ENCODE measurements at regions not wholly inside any gene's neighbourhood (a gene's known extent, or its start where the extent isn't known, plus 50 kb on each side); places are given as distances from the start of the nearest gene placed in this dataset.
"Not testable (repeated sequence)": the region's sequence is repeated elsewhere in the genome, so short reads cannot be mapped to it uniquely, and the experiment has no call there.

GRCh38 chr3:56928379-56929068, 126.8 kb upstream of the ARHGEF3 start:
- no peaks in the 10 kb centered on the region for H3K9me3 ChIP-seq (ENCODE audit: low read length)
- H3K4me1 Mint-ChIP-seq: peaks cover 52 to 68% (median 63%) of the 10 kb centered on the region in 3 donors
- no peaks in the 10 kb centered on the region for H3K36me3 ChIP-seq (ENCODE audit: insufficient read depth, low read length)
- H3K4me3 ChIP-seq (ENCODE audit: low read length): peak overlapping the region; percentile 10
- H3K9me3 Mint-ChIP-seq: peaks cover 0 to 4% (median 0%) of the 10 kb centered on the region in 5 donors
- H3K27ac Mint-ChIP-seq: peak overlapping the region; percentile 79 to 96 (median 92)
- DNase-seq: peak in 3 of 5 donors; percentile 39 to 59 (median 50)
- CTCF ChIA-PET: interaction anchor here (0.7 to 1.7 kb wide), 5 partner anchors 8 to 129 kb away, joined by 3 to 6 read pairs (median 3); no protein-coding TSS in a partner anchor
- H3K27ac ChIP-seq (ENCODE audit: low read depth, low read length): no peak overlapping the region
- H3K27me3 Mint-ChIP-seq: no peaks in the 10 kb centered on the region
- no peaks in the 10 kb centered on the region for H3K27me3 ChIP-seq (ENCODE audit: insufficient read depth, low read length, poor library complexity, severe bottlenecking)
- POLR2A ChIA-PET: no interaction called here
- H3K4me1 ChIP-seq (ENCODE audit: insufficient read depth, low read length): peaks cover 60% of the 10 kb centered on the region
- peaks cover 0 to 5% (median 1%) of the 10 kb centered on the region in 3 donors for H3K36me3 Mint-ChIP-seq
- peak overlapping the region in 5 of 7 donors; percentile 27 to 62 (median 57) for H3K4me3 Mint-ChIP-seq

DNA sequence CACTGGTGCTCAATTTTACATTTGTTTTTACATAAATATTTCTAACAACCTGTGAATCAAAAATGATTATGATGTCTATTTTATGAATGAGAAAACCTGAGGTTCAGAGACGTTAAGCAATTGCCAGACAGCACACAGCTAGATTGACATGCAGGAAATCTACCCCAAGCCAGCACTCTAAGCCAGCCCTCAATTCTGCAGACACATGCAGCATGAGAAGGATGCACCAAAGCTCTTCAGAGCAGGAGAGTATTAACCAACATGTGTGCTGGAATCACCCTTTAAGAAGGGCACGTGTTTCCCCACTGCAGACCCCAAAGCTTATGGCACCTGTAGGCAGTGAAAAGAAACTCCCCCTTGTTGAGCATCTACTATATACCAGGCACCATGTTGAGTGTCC, 126.1 kb upstream of the ARHGEF3 start:
- Mint-ChIP-seq H3K27me3 (no peaks in the 10 kb centered on the region), H3K4me1 (peaks cover 56 to 72% (median 68%) of the 10 kb centered on the region in 3 donors), H3K36me3 (peaks cover 0 to 2% (median 1%) of the 10 kb centered on the region in 3 donors), H3K4me3 (peak overlapping the region in 3 of 7 donors; percentile 4 to 62 (median 44)), H3K27ac (peak overlapping the region; percentile 79 to 96 (median 92)), H3K9me3 (peaks cover 0 to 2% (median 0%) of the 10 kb centered on the region in 5 donors)
- POLR2A ChIA-PET: no interaction called here
- no peaks in the 10 kb centered on the region for H3K27me3 ChIP-seq (ENCODE audit: insufficient read depth, low read length, poor library complexity, severe bottlenecking)
- H3K36me3 ChIP-seq (ENCODE audit: insufficient read depth, low read length): no peaks in the 10 kb centered on the region
- no peak for DNase-seq
- CTCF ChIA-PET: interaction anchor here (0.7 to 1.7 kb wide), 5 partner anchors 9 to 128 kb away, joined by 3 to 6 read pairs (median 3); no protein-coding TSS in a partner anchor
- no peak overlapping the region for H3K27ac ChIP-seq (ENCODE audit: low read depth, low read length)
- peak overlapping the region; percentile 3 for H3K4me3 ChIP-seq (ENCODE audit: low read length)
- H3K9me3 ChIP-seq (ENCODE audit: low read length): no peaks in the 10 kb centered on the region
- peaks cover 64% of the 10 kb centered on the region for H3K4me1 ChIP-seq (ENCODE audit: insufficient read depth, low read length)

DNA sequence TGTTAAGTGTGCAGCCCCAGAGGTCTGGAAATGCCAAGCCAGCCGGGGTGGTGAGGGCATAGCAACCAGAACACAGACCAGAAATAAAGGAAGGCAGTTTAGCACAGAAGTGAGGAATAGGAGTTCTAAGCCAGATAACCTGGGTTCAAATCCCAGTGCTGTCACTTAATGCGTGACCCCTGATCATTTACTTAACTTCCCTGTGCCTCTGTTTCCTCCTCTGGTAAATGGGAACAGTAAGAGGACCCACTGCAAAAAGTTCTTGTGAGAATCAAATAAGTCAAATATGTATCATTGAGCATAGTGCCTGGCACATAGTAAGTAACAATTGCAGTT, 125.2 kb upstream of the ARHGEF3 start:
- no peaks in the 10 kb centered on the region for H3K9me3 ChIP-seq (ENCODE audit: low read length)
- Mint-ChIP-seq H3K27me3 (no peaks in the 10 kb centered on the region), H3K27ac (peak overlapping the region; percentile 45 to 99 (median 88))

DNA sequence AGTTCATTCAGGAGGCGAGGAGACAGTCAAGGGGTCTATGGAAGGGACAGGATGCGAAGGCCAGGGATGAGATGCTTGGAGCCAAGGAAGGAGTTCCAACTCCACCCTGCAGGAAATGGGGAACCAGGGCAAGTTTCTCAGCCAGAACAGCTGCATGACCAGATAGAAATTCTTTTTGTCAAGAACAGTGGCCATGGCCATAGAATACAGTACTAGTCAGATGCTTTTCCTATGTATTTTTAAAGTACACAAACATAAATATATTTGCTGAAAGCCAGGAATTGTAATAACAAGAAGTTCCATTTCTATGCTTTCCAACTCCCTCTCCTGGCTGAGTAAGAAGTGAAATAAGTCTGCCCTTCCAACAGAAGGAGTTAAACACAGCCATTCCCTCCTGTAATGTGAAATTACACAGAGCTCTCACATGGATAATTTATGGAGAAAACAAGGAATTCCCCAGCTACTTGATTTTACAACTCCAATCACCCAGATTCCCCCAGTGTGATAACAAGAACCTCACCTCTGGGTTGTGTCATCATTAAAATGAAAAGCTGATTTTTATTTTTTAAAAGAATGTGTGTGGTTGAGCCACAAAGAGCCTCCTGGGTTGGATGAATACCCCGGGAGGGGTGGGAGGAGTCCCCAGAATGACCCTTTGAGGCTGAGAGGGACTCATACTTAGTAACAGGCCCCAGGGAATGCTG, 124.6 kb upstream of the ARHGEF3 start:
- H3K27ac Mint-ChIP-seq: peak overlapping the region; percentile 52 to 99 (median 90)
- H3K36me3 ChIP-seq (ENCODE audit: insufficient read depth, low read length): no peaks in the 10 kb centered on the region
- no peaks in the 10 kb centered on the region for H3K9me3 ChIP-seq (ENCODE audit: low read length)
- ChIA-PET CTCF (interaction anchor here (0.8 to 1.7 kb wide), 6 partner anchors 9 to 127 kb away, joined by 3 to 6 read pairs (median 4); partner anchors contain the start of gene ARHGEF3), POLR2A (interaction anchor here (0.7 to 2.0 kb wide), 2 partner anchors 11 to 135 kb away, joined by 4 to 5 read pairs; no protein-coding TSS in a partner anchor)
- no peak overlapping the region for H3K4me3 ChIP-seq (ENCODE audit: low read length)
- H3K27me3 ChIP-seq (ENCODE audit: insufficient read depth, low read length, poor library complexity, severe bottlenecking): no peaks in the 10 kb centered on the region
- peaks cover 75% of the 10 kb centered on the region for H3K4me1 ChIP-seq (ENCODE audit: insufficient read depth, low read length)
- no peak for DNase-seq
- H3K27ac ChIP-seq (ENCODE audit: low read depth, low read length): no peak overlapping the region
- peaks cover 0 to 1% (median 0%) of the 10 kb centered on the region in 3 donors for H3K36me3 Mint-ChIP-seq
- H3K4me3 Mint-ChIP-seq: no peak overlapping the region
- no peaks in the 10 kb centered on the region for H3K27me3 Mint-ChIP-seq
- H3K4me1 Mint-ChIP-seq: peaks cover 70 to 86% (median 82%) of the 10 kb centered on the region in 3 donors
- no peaks in the 10 kb centered on the region for H3K9me3 Mint-ChIP-seq

More for the DNA sequence above, 125.2 kb upstream of the ARHGEF3 start:
- Mint-ChIP-seq H3K4me1 (peaks cover 65 to 81% (median 77%) of the 10 kb centered on the region in 3 donors), H3K36me3 (peaks cover 0 to 1% (median 0%) of the 10 kb centered on the region in 3 donors), H3K9me3 (no peaks in the 10 kb centered on the region), H3K4me3 (no peak overlapping the region)
- POLR2A ChIA-PET: no interaction called here
- H3K4me1 ChIP-seq (ENCODE audit: insufficient read depth, low read length): peaks cover 70% of the 10 kb centered on the region
- no peak overlapping the region for H3K27ac ChIP-seq (ENCODE audit: low read depth, low read length)
- no peaks in the 10 kb centered on the region for H3K36me3 ChIP-seq (ENCODE audit: insufficient read depth, low read length)
- no peaks in the 10 kb centered on the region for H3K27me3 ChIP-seq (ENCODE audit: insufficient read depth, low read length, poor library complexity, severe bottlenecking)
- CTCF ChIA-PET: interaction anchor here (0.8 to 1.7 kb wide), 4 partner anchors 8 to 127 kb away, joined by 3 to 6 read pairs (median 4); no protein-coding TSS in a partner anchor
- DNase-seq: no peak
- no peak overlapping the region for H3K4me3 ChIP-seq (ENCODE audit: low read length)

- not testable (repeated sequence) for H3K27me3 Mint-ChIP-seq; H3K36me3 ChIP-seq (ENCODE audit: insufficient read depth, low read length); H3K36me3 Mint-ChIP-seq; H3K27me3 ChIP-seq (ENCODE audit: insufficient read depth, low read length, poor library complexity, severe bottlenecking); H3K9me3 ChIP-seq (ENCODE audit: low read length); H3K9me3 Mint-ChIP-seq; H3K4me3 ChIP-seq (ENCODE audit: low read length); H3K27ac ChIP-seq (ENCODE audit: low read depth, low read length); DNase-seq
- peak overlapping the region in 4 of 7 donors; percentile 52 to 67 (median 62) for H3K4me3 Mint-ChIP-seq
- ChIA-PET POLR2A (interaction anchor here (0.8 to 2.0 kb wide), 2 partner anchors 9 to 59 kb away, joined by 5 to 9 read pairs; no protein-coding TSS in a partner anchor), CTCF (interaction anchor here (0.8 to 2.5 kb wide), 3 partner anchors 10 to 220 kb away, joined by 3 to 5 read pairs (median 3); no protein-coding TSS in a partner anchor)
- peaks cover 86% of the 10 kb centered on the region for H3K4me1 ChIP-seq (ENCODE audit: insufficient read depth, low read length)
- H3K4me1 Mint-ChIP-seq: peaks cover 68 to 90% (median 88%) of the 10 kb centered on the region in 3 donors
- H3K27ac Mint-ChIP-seq: peak overlapping the region; percentile 89 to 99 (median 98)
Observed at GRCh38 chr3:56924700-56925099, 123.0 kb upstream of the ARHGEF3 start.

- peak; percentile 18 to 81 (median 75) for DNase-seq
- CTCF ChIA-PET: interaction anchor here (0.7 to 2.5 kb wide), 5 partner anchors 22 to 229 kb away, joined by 3 to 5 read pairs (median 3); no protein-coding TSS in a partner anchor
Observed at GRCh38 chr3:56923526-56924224, 121.9 kb upstream of the ARHGEF3 start.

More at GRCh38 chr3:56923526-56924224, 121.9 kb upstream of the ARHGEF3 start:
- Histone ChIP-seq H3K27ac (ENCODE audit: low read depth, low read length) (peak overlapping the region; percentile 55), H3K4me1 (ENCODE audit: insufficient read depth, low read length) (peaks cover 87% of the 10 kb centered on the region), H3K27me3 (ENCODE audit: insufficient read depth, low read length, poor library complexity, severe bottlenecking) (no peaks in the 10 kb centered on the region), H3K36me3 (ENCODE audit: insufficient read depth, low read length) (no peaks in the 10 kb centered on the region), H3K9me3 (ENCODE audit: low read length) (no peaks in the 10 kb centered on the region), H3K4me3 (ENCODE audit: low read length) (peak overlapping the region; percentile 7)
- Mint-ChIP-seq H3K27ac (peak overlapping the region; percentile 83 to 99 (median 98)), H3K9me3 (no peaks in the 10 kb centered on the region), H3K4me3 (peak overlapping the region; percentile 50 to 82 (median 67)), H3K4me1 (peaks cover 72 to 92% (median 89%) of the 10 kb centered on the region in 3 donors), H3K27me3 (no peaks in the 10 kb centered on the region), H3K36me3 (no peaks in the 10 kb centered on the region)
- POLR2A ChIA-PET: interaction anchor here (0.5 to 1.6 kb wide), 3 partner anchors 60 to 242 kb away, joined by 3 to 9 read pairs (median 7); partner anchors contain the start of gene ARHGEF3
